Heart right ventricle (tissue), 16 donors: ENCODE measurements at regions not wholly inside any gene's neighbourhood (a gene's known extent, or its start where the extent isn't known, plus 50 kb on each side); places are given as distances from the start of the nearest gene placed in this dataset.

Source experiments
- ATAC-seq, 8 donors: fragments of 200-7000 bp; cut with Tn5 transposase; one replicate each; pipeline ENCODE4 v1.9.1; 2020; ENCODE audit warnings: mild to moderate bottlenecking in 8 of 8, moderate library complexity in 8 of 8, moderate number of reproducible peaks in 1 of 8
- DNase-seq, 2 donors: peaks; one replicate each; pipeline ENCODE4 v3.0.0-alpha.2; 2020
- H3K27ac ChIP-seq, 10 donors: fragments of 200-600 bp; sonication (generic) in 2 of 10; one replicate each; pipeline versions ENCODE4 v1.5.0 to v1.8.0; 2020 to 2022; ENCODE audit warnings: mild to moderate bottlenecking in 3 of 10
- H3K27me3 ChIP-seq, 7 donors: fragments of 200-600 bp; one replicate each; pipeline ENCODE4 v1.8.0; 2021 to 2022; ENCODE audit warnings: mild to moderate bottlenecking in 2 of 7
- H3K36me3 ChIP-seq, 9 donors: fragments of 200-600 bp; sonication (generic) in 1 of 9; one replicate each; pipeline versions ENCODE4 v1.5.0 to v1.8.0; 2020 to 2022; ENCODE audit warnings: mild to moderate bottlenecking in 2 of 9
- H3K4me1 ChIP-seq, 9 donors: fragments of 200-600 bp; sonication (generic) in 1 of 9; one replicate each; pipeline versions ENCODE4 v1.5.0 to v1.8.0; 2020 to 2022; ENCODE audit warnings: mild to moderate bottlenecking in 4 of 9
- H3K4me3 ChIP-seq, 10 donors: fragments of 200-600 bp; sonication (generic) in 2 of 10; one replicate each; pipeline versions ENCODE4 v1.5.0 to v1.8.0; 2020 to 2022; ENCODE audit warnings: mild to moderate bottlenecking in 7 of 10, moderate library complexity in 2 of 10
- H3K9me3 ChIP-seq, 11 donors: fragments of 200-600 bp in 10 of 11; sonication (generic) in 2 of 11; one replicate each; pipeline versions ENCODE4 v1.5.0 to v1.8.0; 2013 to 2022; ENCODE audit warnings: mild to moderate bottlenecking in 2 of 11, control low read depth in 1 of 11, moderate library complexity in 1 of 11
- CTCF ChIP-seq, 9 donors: fragments of 200-600 bp; sonication (generic) in 2 of 9; IDR thresholded peaks; one replicate each; pipeline versions ENCODE4 v1.5.0 to v1.8.0; 2021 to 2022; ENCODE audit warnings: antibody characterized with exemption in 9 of 9, mild to moderate bottlenecking in 5 of 9, moderate library complexity in 1 of 9
- WGBS, 2 donors: extraction: QIAGEN DNeasy Blood & Tissue Kit; methylation state at CpG; one replicate each; pipeline ENCODE4 v1.1.7; 2013; ENCODE audit warnings: inconsistent platforms in 1 of 2; 5-methylcytosine and 5-hydroxymethylcytosine counted together
- intact Hi-C, 10 donors: fragments of 100-400 bp; cut with DNase I; formaldehyde crosslinking; loops; one replicate each; pipeline versions ENCODE4 v1.11.1 to v1.14.2; 2022
- donor health status: Arrhythmogenic right ventricular cardiomyopathy.
- donor health status: ischemic (EF 13 %, LVEDD 7.1; RV severe dilation, severe dysfunction).
- donor health status: healthy with polysubstance abuse.
- donor health status: DM: no; HTN: yes; CAD: no.
- donor health status: DM: no; HTN: no; CAD: no.
- donor health status: ischemic (EF 25% LVEDD 6.9; RV normal size, moderate dysfunction).
- donor health status: ischemic (EF 25% LVEDD 5.7; RV mildly dilated, moderate dysfunction).
- donor health status: healthy.
- donor health status: DM: yes; HTN: yes; CAD: no.
- donor health status: Ischemic cardiomyopathy.
- donor health status: ischemic (EF 35%, LVEDD 5.7; RV mildly dilated, moderate dysfunction).
- donor health status: nonischemic (EF 11% LVEDD 7.7; RV severe dilation, severe dysfunction).
- donor health status: DM: yes; HTN: yes; CAD: no.
- donor health status: PGD.
- donor health status: ischemic (EF 29% LVEDD 5.4; RV normal size, mild dysfunction).
- donor health status: nonischemic (EF 23%, LVEDD 6.1; RV moderate dilation, normal function).

GRCh38 chr20:56173438-56173837 is 75.1 kb upstream of the MC3R start:
- Histone ChIP-seq H3K36me3 (no peaks in the 10 kb centered on the region), H3K4me1 (no peaks in the 10 kb centered on the region), H3K27me3 (peaks cover 0 to 16% (median 0%) of the 10 kb centered on the region in 7 donors), H3K4me3 (no peak overlapping the region), H3K27ac (no peak overlapping the region), H3K9me3 (no peaks in the 10 kb centered on the region)
- ATAC-seq = no peak
- intact Hi-C loops = loop anchor here in 2 of 10 donors (5.0 to 10.0 kb wide), 3 partner anchors 759 to 1491 kb away; no protein-coding TSS in a partner anchor
- 76 to 87% methylated on average over 5 of the region's 5 CpGs for WGBS, 2 donors
- no peak for TF ChIP-seq CTCF (IDR thresholded peaks at IDR 0.05)
- DNase-seq = no peak

GRCh38 chr20:56174416-56174815 is 74.1 kb upstream of the MC3R start:
- intact Hi-C loops = loop anchor here in 2 of 10 donors (5.0 to 10.0 kb wide), 3 partner anchors 760 to 1492 kb away; no protein-coding TSS in a partner anchor
- TF ChIP-seq CTCF (IDR thresholded peaks at IDR 0.05) = no peak
- Histone ChIP-seq H3K4me3 (no peak overlapping the region), H3K36me3 (no peaks in the 10 kb centered on the region), H3K4me1 (no peaks in the 10 kb centered on the region), H3K27me3 (peaks cover 0 to 19% (median 0%) of the 10 kb centered on the region in 7 donors), H3K9me3 (no peaks in the 10 kb centered on the region), H3K27ac (no peak overlapping the region)
- WGBS, 2 donors = 76 to 79% methylated on average over 3 of the region's 3 CpGs
- DNase-seq = no peak
- no peak for ATAC-seq

- Histone ChIP-seq H3K36me3 (no peaks in the 10 kb centered on the region), H3K27ac (no peak overlapping the region), H3K4me3 (no peak overlapping the region), H3K27me3 (peaks cover 0 to 20% (median 0%) of the 10 kb centered on the region in 7 donors), H3K9me3 (no peaks in the 10 kb centered on the region), H3K4me1 (no peaks in the 10 kb centered on the region)
- intact Hi-C loops = loop anchor here in 2 of 10 donors (10.0 kb wide), 2 partner anchors 761 to 1491 kb away; no protein-coding TSS in a partner anchor
- DNase-seq = no peak
- no peak for ATAC-seq
- no peak for TF ChIP-seq CTCF (IDR thresholded peaks at IDR 0.05)
- 65 to 75% methylated on average over 3 of the region's 3 CpGs for WGBS, 2 donors
Measured at GRCh38 chr20:56175884-56176283, 72.6 kb upstream of the MC3R start.

GRCh38 chr20:56178219-56178618 is 70.3 kb upstream of the MC3R start:
- H3K4me3 ChIP-seq = no peak overlapping the region
- TF ChIP-seq CTCF (IDR thresholded peaks at IDR 0.05) = no peak
- H3K9me3 ChIP-seq = no peaks in the 10 kb centered on the region
- intact Hi-C loops = loop anchor here in 2 of 10 donors (10.0 kb wide), 2 partner anchors 763 to 1493 kb away; no protein-coding TSS in a partner anchor
- 62% methylated on average over 6 of the region's 6 CpGs for WGBS, 2 donors
- peaks cover 0 to 35% (median 0%) of the 10 kb centered on the region in 7 donors for H3K27me3 ChIP-seq
- H3K27ac ChIP-seq = no peak overlapping the region
- ATAC-seq (no peak), DNase-seq (no peak)
- H3K36me3 ChIP-seq = no peaks in the 10 kb centered on the region
- H3K4me1 ChIP-seq = no peaks in the 10 kb centered on the region
